CD4-positive, alpha-beta T cell (primary cell): ENCODE measurements at regions not wholly inside any gene's neighbourhood (a gene's known extent, or its start where the extent isn't known, plus 50 kb on each side); places are given as distances from the start of the nearest gene placed in this dataset.
"Not testable (repeated sequence)": the region's sequence is repeated elsewhere in the genome, so short reads cannot be mapped to it uniquely, and the experiment has no call there.

Experiments
- ATAC-seq: fragments of 200-7000 bp; cut with Tn5 transposase; one replicate; pipeline ENCODE4 v1.10.0; 2022; ENCODE audit warnings: mild to moderate bottlenecking; ENCODE audit not compliant: poor library complexity
- CTCF ChIA-PET: fragments of 350-600 bp; sonication (Branson Sonifier 250); formaldehyde crosslinking; loops from one replicate; lab custom pipeline; 2021; ENCODE audit warnings: antibody characterized with exemption, inconsistent platforms; lab: Charles Lee
- POLR2A ChIA-PET: fragments of 350-600 bp; sonication (Branson Sonifier 250); formaldehyde crosslinking; loops from one replicate; lab custom pipeline; 2021; ENCODE audit warnings: antibody characterized with exemption, inconsistent platforms; lab: Charles Lee
- DNase-seq, 14 experiments: peaks; one replicate each; pipeline ENCODE4 v3.0.0-alpha.2; 2013 to 2020; ENCODE audit warnings: mixed read lengths in 2 of 14
- H3K27ac ChIP-seq, 2 donors: one replicate each; pipeline versions ENCODE4 v1.5.1 to v1.7.0; 2013; ENCODE audit warnings: low read length in 2 of 2, low read depth in 1 of 2, mild to moderate bottlenecking in 1 of 2
- H3K27me3 ChIP-seq, 2 experiments: 1 replicate in 1 of 2; 2 replicates in 1 of 2; pipeline versions ENCODE4 v1.6.1 to v1.7.0; 2013; ENCODE audit warnings: low read length in 2 of 2, control low read depth in 1 of 2, mild to moderate bottlenecking in 1 of 2, moderate library complexity in 1 of 2; ENCODE audit not compliant: insufficient read depth in 2 of 2, control insufficient read depth in 1 of 2
- H3K36me3 ChIP-seq: one replicate; pipeline ENCODE4 v1.6.1; 2013; ENCODE audit warnings: low read length, control low read depth; ENCODE audit not compliant: insufficient read depth
- H3K4me1 ChIP-seq: one replicate; pipeline ENCODE4 v1.6.1; 2013; ENCODE audit warnings: low read length, control low read depth; ENCODE audit not compliant: insufficient read depth
- H3K4me3 ChIP-seq: one replicate; pipeline ENCODE4 v1.5.1; 2013; ENCODE audit warnings: mild to moderate bottlenecking, low read length, moderate library complexity
- H3K9me3 ChIP-seq, 2 experiments: 1 replicate in 1 of 2; 2 replicates in 1 of 2; pipeline versions ENCODE4 v1.6.1 to v1.7.0; 2013; ENCODE audit warnings: low read length in 2 of 2, mild to moderate bottlenecking in 2 of 2, control low read depth in 1 of 2, moderate library complexity in 1 of 2; ENCODE audit not compliant: control insufficient read depth in 1 of 2, insufficient read depth in 1 of 2
- H3K27ac Mint-ChIP-seq: one replicate; pipeline ENCODE4 v1.8.0; 2020; ENCODE audit warnings: mixed read lengths
- H3K27me3 Mint-ChIP-seq: one replicate; pipeline ENCODE4 v1.8.0; 2021; ENCODE audit warnings: mixed read lengths
- H3K36me3 Mint-ChIP-seq: one replicate; pipeline ENCODE4 v1.8.0; 2021; ENCODE audit warnings: low read depth, mixed read lengths
- H3K4me1 Mint-ChIP-seq: one replicate; pipeline ENCODE4 v1.8.0; 2021; ENCODE audit warnings: low read depth, mixed read lengths
- H3K4me3 Mint-ChIP-seq: one replicate; pipeline ENCODE4 v1.8.0; 2020; ENCODE audit warnings: mild to moderate bottlenecking, mixed read lengths
- H3K9me3 Mint-ChIP-seq: one replicate; pipeline ENCODE4 v1.8.0; 2020; ENCODE audit warnings: mixed read lengths
- CTCF ChIP-seq: fragments of 200-600 bp; IDR thresholded peaks from one replicate; pipeline ENCODE4 v1.8.0; 2022; ENCODE audit warnings: antibody characterized with exemption, mild to moderate bottlenecking
- intact Hi-C, 2 experiments: fragments of 100-400 bp; cut with DNase I in 1 of 2; cut with micrococcal nuclease in 1 of 2; formaldehyde crosslinking; loops; one replicate each; pipeline versions ENCODE4 v1.15.1 to v1.9.0; 2023 to 2025; cut with DNase I, micrococcal nuclease

- Mint-ChIP-seq H3K36me3 (no peaks in the 10 kb centered on the region), H3K9me3 (no peaks in the 10 kb centered on the region), H3K4me3 (no peak overlapping the region), H3K27me3 (no peaks in the 10 kb centered on the region), H3K27ac (no peak overlapping the region), H3K4me1 (no peaks in the 10 kb centered on the region)
- Histone ChIP-seq H3K27ac (no peak overlapping the region), H3K4me3 (no peak overlapping the region), H3K9me3 (peaks cover 0 to 4% of the 10 kb centered on the region in 2 experiments), H3K36me3 (no peaks in the 10 kb centered on the region), H3K4me1 (peaks cover 5% of the 10 kb centered on the region), H3K27me3 (no peaks in the 10 kb centered on the region)
- intact Hi-C loops: no loop called here
- CTCF ChIA-PET: no interaction called here
- POLR2A ChIA-PET: no interaction called here
- DNase-seq: no peak
- ATAC-seq: no peak
- no peak for TF ChIP-seq CTCF
These were observed 50.1 kb upstream of the DKK3 start for GRCh38 chr11:12058425-12059115.

GRCh38 chr11:12059144-12059543, 50.7 kb upstream of the DKK3 start:
- H3K36me3 ChIP-seq, POLR2A ChIA-PET, H3K27me3 Mint-ChIP-seq, intact Hi-C loops, ATAC-seq, H3K4me3 Mint-ChIP-seq, H3K4me1 Mint-ChIP-seq, H3K4me3 ChIP-seq, H3K9me3 Mint-ChIP-seq, H3K4me1 ChIP-seq, H3K36me3 Mint-ChIP-seq, CTCF ChIA-PET, H3K27ac Mint-ChIP-seq, H3K27ac ChIP-seq, H3K27me3 ChIP-seq, H3K9me3 ChIP-seq, DNase-seq: not testable (repeated sequence)

GRCh38 chr11:12060385-12060985, 49.9 kb upstream of the MICAL2 start:
- no peak overlapping the region for H3K4me3 Mint-ChIP-seq
- H3K27me3 Mint-ChIP-seq: no peaks in the 10 kb centered on the region
- TF ChIP-seq CTCF: no peak
- H3K4me1 Mint-ChIP-seq: no peaks in the 10 kb centered on the region
- no peak overlapping the region for H3K27ac Mint-ChIP-seq
- ChIA-PET POLR2A (interaction anchor here (1.0 kb wide), 1 partner anchor 26 kb away, joined by 3 read pairs; no protein-coding TSS in a partner anchor), CTCF (no interaction called here)
- H3K9me3 Mint-ChIP-seq: no peaks in the 10 kb centered on the region
- ATAC-seq: no peak
- no peak for DNase-seq
- Histone ChIP-seq H3K4me3 (no peak overlapping the region), H3K9me3 (peaks cover 0 to 4% of the 10 kb centered on the region in 2 experiments), H3K4me1 (peaks cover 5% of the 10 kb centered on the region), H3K36me3 (no peaks in the 10 kb centered on the region), H3K27me3 (no peaks in the 10 kb centered on the region), H3K27ac (no peak overlapping the region)
- no peaks in the 10 kb centered on the region for H3K36me3 Mint-ChIP-seq
- intact Hi-C loops: no loop called here
